Duodenal mucosa (tissue), 2 donors: ENCODE measurements at regions not wholly inside any gene's neighbourhood (a gene's known extent, or its start where the extent isn't known, plus 50 kb on each side); places are given as distances from the start of the nearest gene placed in this dataset.
"Not testable (repeated sequence)": the region's sequence is repeated elsewhere in the genome, so short reads cannot be mapped to it uniquely, and the experiment has no call there.

Experiments
- H3K27ac ChIP-seq: one replicate; pipeline ENCODE4 v1.7.0; 2013; ENCODE audit warnings: low read depth, low read length
- H3K27me3 ChIP-seq, 2 donors: one replicate each; pipeline ENCODE4 v1.7.0; 2013; ENCODE audit warnings: low read length in 2 of 2, control low read depth in 1 of 2; ENCODE audit not compliant: insufficient read depth in 2 of 2, control insufficient read depth in 1 of 2
- H3K36me3 ChIP-seq, 2 donors: one replicate each; pipeline ENCODE4 v1.7.0; 2013; ENCODE audit warnings: low read length in 2 of 2, control low read depth in 1 of 2; ENCODE audit not compliant: insufficient read depth in 2 of 2, control insufficient read depth in 1 of 2
- H3K4me1 ChIP-seq, 2 donors: one replicate each; pipeline ENCODE4 v1.7.0; 2013; ENCODE audit warnings: low read length in 2 of 2, control low read depth in 1 of 2; ENCODE audit not compliant: insufficient read depth in 2 of 2, control insufficient read depth in 1 of 2
- H3K4me3 ChIP-seq, 2 donors: one replicate each; pipeline ENCODE4 v1.7.0; 2013; ENCODE audit warnings: low read length in 2 of 2, low read depth in 1 of 2
- H3K9ac ChIP-seq, 2 donors: one replicate each; pipeline ENCODE4 v1.7.0; 2013; ENCODE audit warnings: low read length in 2 of 2, low read depth in 1 of 2
- H3K9me3 ChIP-seq, 2 donors: one replicate each; pipeline ENCODE4 v1.7.0; 2013; ENCODE audit warnings: low read length in 2 of 2, control low read depth in 1 of 2; ENCODE audit not compliant: control insufficient read depth in 1 of 2

GRCh38 chr1:217135569-217135915, 412.3 kb upstream of the ESRRG start:
- H3K9me3 ChIP-seq, result no peaks in the 10 kb centered on the region
- H3K4me3 ChIP-seq, result peak overlapping the region; percentile 60 to 63
- no peak overlapping the region for H3K27ac ChIP-seq
- H3K36me3 ChIP-seq, result no peaks in the 10 kb centered on the region
- peaks cover 27% of the 10 kb centered on the region in 2 donors for H3K4me1 ChIP-seq
- no peak overlapping the region for H3K9ac ChIP-seq
- H3K27me3 ChIP-seq, result peaks cover 57 to 73% of the 10 kb centered on the region in 2 donors

GRCh38 chr1:217134857-217135568, 411.8 kb upstream of the ESRRG start:
- H3K4me3 ChIP-seq, result peak overlapping the region; percentile 60 to 63
- no peak overlapping the region for H3K9ac ChIP-seq
- H3K27me3 ChIP-seq, result peaks cover 53 to 68% of the 10 kb centered on the region in 2 donors
- no peaks in the 10 kb centered on the region for H3K9me3 ChIP-seq
- H3K4me1 ChIP-seq, result peaks cover 27% of the 10 kb centered on the region in 2 donors
- H3K36me3 ChIP-seq, result no peaks in the 10 kb centered on the region
- H3K27ac ChIP-seq, result no peak overlapping the region

- Histone ChIP-seq H3K4me3 (peak overlapping the region; percentile 35 to 63), H3K27me3 (peaks cover 52 to 62% of the 10 kb centered on the region in 2 donors), H3K36me3 (no peaks in the 10 kb centered on the region), H3K9me3 (no peaks in the 10 kb centered on the region), H3K4me1 (peaks cover 27% of the 10 kb centered on the region in 2 donors), H3K27ac (no peak overlapping the region), H3K9ac (no peak overlapping the region)
Observed at GRCh38 chr1:217133958-217134856, 411.0 kb upstream of the ESRRG start.

- H3K27ac ChIP-seq, result no peak overlapping the region
- no peaks in the 10 kb centered on the region for H3K36me3 ChIP-seq
- H3K9me3 ChIP-seq, result no peaks in the 10 kb centered on the region
- H3K27me3 ChIP-seq, result peaks cover 40 to 51% of the 10 kb centered on the region in 2 donors
- H3K4me3 ChIP-seq, result no peak overlapping the region
- H3K9ac ChIP-seq, result no peak overlapping the region
- H3K4me1 ChIP-seq, result peaks cover 24% of the 10 kb centered on the region in 2 donors
Observed at GRCh38 chr1:217133092-217133491, 409.9 kb upstream of the ESRRG start.

GRCh38 chr1:217123340-217123739, 400.1 kb upstream of the ESRRG start:
- H3K27ac ChIP-seq, H3K27me3 ChIP-seq, H3K9ac ChIP-seq, H3K4me1 ChIP-seq, H3K36me3 ChIP-seq, H3K9me3 ChIP-seq, H3K4me3 ChIP-seq: not testable (repeated sequence)

GRCh38 chr1:217117973-217118465, 394.8 kb upstream of the ESRRG start:
- H3K4me3 ChIP-seq, result no peak overlapping the region

GRCh38 chr1:217115404-217116380, 392.5 kb upstream of the ESRRG start:
- Histone ChIP-seq H3K4me3 (no peak overlapping the region), H3K27me3 (no peaks in the 10 kb centered on the region), H3K4me1 (no peaks in the 10 kb centered on the region), H3K9me3 (no peaks in the 10 kb centered on the region), H3K36me3 (no peaks in the 10 kb centered on the region), H3K27ac (no peak overlapping the region), H3K9ac (no peak overlapping the region)

More at GRCh38 chr1:217117973-217118465, 394.8 kb upstream of the ESRRG start:
- H3K27ac ChIP-seq, result no peak overlapping the region
- no peaks in the 10 kb centered on the region for H3K9me3 ChIP-seq
- H3K4me1 ChIP-seq, result no peaks in the 10 kb centered on the region
- no peaks in the 10 kb centered on the region for H3K36me3 ChIP-seq
- no peak overlapping the region for H3K9ac ChIP-seq
- no peaks in the 10 kb centered on the region for H3K27me3 ChIP-seq

- H3K4me1 ChIP-seq, result no peaks in the 10 kb centered on the region
- peaks cover 0 to 2% of the 10 kb centered on the region in 2 donors for H3K27me3 ChIP-seq
- H3K36me3 ChIP-seq, result no peaks in the 10 kb centered on the region
- H3K9ac ChIP-seq, result no peak overlapping the region
- no peak overlapping the region for H3K4me3 ChIP-seq
- H3K27ac ChIP-seq, result no peak overlapping the region
- H3K9me3 ChIP-seq, result no peaks in the 10 kb centered on the region
Observed at GRCh38 chr1:217109928-217110327, 386.7 kb upstream of the ESRRG start.

- H3K27me3 ChIP-seq, result peaks cover 0 to 2% of the 10 kb centered on the region in 2 donors
- H3K4me1 ChIP-seq, result no peaks in the 10 kb centered on the region
- H3K4me3 ChIP-seq, result no peak overlapping the region
- no peaks in the 10 kb centered on the region for H3K9me3 ChIP-seq
- H3K9ac ChIP-seq, result no peak overlapping the region
- no peak overlapping the region for H3K27ac ChIP-seq
- H3K36me3 ChIP-seq, result no peaks in the 10 kb centered on the region
Observed at GRCh38 chr1:217106231-217106901, 383.1 kb upstream of the ESRRG start.
